ENCODE measurements at regions not wholly inside any gene's neighbourhood (a gene's known extent, or its start where the extent isn't known, plus 50 kb on each side); places are given as distances from the start of the nearest gene placed in this dataset.

DNA sequence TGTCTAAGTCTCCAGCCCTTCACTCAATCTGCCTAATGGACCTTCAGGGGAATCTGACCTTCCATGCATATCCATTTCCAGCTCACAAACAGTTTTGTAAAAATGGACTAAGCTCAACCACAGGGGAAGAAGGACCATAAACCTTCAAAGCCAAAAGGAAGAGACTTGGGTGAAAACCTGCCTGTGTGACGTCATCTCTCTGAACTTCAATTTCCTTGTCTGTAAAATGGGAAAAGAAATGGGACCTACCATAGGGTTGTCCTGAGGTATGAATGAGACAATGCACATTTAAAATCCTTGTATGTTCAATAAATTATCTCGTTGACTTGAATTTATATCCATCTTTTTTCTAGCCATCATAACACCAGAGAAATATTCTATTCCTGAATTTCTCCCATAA lies 370.7 kb downstream of the INSC start:
- DNase-seq (ENCODE audit: low read depth in 2 of 2) = no peak

DNA sequence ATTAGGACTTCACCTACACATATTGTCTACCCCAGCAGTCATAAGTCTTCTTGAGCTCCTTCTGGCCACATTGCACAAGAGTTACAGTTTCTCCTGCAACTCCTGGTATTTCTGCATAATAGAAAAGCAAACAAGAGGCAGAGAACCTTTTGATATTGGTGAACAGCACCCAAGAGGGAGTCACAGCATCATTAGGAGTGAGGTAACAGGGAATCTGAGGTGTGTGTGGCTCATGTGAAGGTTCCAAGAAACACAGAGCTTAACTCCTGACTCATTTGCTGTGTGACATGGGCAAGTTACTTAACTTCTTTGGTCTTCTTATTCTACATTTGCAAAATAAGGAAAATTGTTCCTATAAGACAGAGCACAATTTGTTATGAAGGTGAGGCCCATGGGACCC lies 374.6 kb downstream of the INSC start:
- DNase-seq (ENCODE audit: low read depth in 2 of 2) = no peak

DNA sequence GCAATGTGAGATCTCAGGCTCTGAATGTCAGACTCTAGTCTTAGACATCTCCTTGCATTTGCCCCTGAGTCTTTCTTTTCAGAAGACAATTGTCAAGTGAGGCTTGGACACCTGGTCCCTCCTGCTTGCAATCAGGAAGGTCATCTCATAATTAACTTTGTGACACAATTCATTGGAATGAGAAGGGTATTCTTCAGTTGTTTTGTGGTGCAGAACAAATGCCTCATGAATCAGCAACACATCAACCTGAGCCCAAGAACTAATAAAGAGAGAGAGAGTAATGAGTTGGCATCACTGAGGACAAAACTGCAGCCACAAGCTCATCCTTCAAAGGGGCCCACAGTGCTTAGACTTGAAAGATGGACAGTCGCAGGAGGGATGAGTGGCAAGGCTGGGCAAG lies 375.8 kb downstream of the INSC start:
- DNase-seq (ENCODE audit: low read depth in 2 of 2) = no peak

DNA sequence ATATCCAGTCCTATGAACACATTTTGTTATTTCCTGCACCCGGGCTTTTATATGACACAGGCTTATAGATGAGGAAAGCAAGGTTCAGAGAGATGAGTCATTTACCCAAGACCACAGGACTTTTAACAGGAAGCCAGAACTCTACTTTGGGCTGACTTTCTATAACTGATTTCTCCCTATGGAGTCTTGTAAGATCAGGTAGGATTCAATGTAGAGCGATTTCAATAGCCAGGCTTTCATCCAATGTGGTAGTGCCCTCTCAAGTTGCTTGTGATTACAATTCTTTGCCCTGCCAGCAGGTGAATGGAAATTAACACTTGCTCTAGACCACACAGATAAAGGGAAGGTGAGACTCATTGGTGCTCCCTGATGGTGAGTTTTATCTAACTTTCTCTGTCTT lies 378.3 kb downstream of the INSC start:
- DNase-seq (ENCODE audit: low read depth in 2 of 2) = peak; percentile 3 to 6

DNA sequence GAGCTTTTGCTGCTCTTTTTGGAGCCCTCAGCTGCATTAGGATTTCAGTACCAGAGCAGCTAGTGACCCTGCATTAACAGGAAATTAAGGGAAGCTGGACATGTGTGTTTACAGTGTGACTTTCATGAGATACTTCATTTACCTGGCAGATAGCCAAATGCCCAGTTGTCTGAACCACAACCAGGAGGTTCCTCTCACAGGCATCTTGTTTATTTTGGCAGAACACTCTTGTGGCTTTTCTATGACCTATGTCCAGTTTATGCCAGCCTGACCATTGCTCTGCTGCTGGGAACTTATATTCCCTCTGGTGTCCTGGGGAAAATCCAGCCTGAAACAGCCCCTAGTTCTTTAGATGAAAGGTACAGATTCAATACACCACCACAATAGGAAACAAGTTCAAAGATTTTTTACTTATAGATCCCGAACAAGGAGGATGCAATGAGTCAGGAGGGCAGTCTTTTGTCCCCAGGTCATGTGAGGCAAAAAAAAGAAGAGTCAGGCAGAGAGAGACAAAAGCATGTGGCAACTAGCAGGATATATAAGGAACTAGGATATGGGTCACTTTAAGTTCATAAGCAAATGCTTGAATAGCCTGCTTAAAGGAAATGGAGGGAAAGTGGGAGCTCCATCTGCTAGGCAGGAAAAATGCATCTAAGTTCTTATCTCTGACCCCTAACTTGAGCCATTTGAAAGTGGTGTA lies 379.3 kb downstream of the INSC start:
- DNase-seq (ENCODE audit: low read depth in 2 of 2) = no peak

DNA sequence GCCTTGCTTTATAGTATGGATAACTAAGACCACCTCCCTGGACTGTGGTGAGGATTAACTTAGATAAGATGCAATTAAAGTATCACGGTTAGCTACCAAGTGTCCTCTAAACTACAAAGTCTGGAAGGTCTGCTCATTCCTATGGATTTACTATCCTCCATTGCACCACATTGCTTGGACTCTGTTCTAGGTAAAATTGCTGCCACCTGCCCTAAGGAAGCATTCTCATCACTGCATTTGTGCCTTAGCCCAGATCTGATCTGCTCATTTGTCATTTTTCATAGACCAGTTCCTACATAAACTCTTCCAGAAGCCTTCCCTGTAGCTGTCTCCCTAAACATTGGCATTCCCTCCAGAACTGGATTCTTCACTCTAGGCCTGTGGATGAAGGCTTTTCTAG lies 380.0 kb downstream of the INSC start:
- no peak for DNase-seq (ENCODE audit: low read depth in 2 of 2)

DNA sequence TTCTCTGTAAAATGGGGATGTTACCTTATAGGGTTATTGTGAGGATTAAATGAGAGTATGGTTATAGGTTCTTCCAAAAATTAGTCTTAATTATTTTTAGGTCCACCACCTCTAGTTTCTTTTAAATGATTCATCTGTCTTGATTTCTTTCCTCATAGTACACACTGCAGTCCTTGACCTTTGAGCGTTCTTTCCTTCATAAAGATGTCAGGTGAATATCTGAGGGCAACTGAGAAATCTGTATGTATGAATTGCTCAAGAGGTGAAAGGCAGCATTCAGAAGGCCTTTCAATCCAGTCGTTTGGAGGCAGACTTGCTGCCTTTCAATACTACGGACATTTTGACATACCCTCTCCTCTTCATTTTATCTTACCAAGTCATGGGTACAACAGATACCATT lies 380.7 kb downstream of the INSC start:
- DNase-seq (ENCODE audit: low read depth in 2 of 2) = no peak

DNA sequence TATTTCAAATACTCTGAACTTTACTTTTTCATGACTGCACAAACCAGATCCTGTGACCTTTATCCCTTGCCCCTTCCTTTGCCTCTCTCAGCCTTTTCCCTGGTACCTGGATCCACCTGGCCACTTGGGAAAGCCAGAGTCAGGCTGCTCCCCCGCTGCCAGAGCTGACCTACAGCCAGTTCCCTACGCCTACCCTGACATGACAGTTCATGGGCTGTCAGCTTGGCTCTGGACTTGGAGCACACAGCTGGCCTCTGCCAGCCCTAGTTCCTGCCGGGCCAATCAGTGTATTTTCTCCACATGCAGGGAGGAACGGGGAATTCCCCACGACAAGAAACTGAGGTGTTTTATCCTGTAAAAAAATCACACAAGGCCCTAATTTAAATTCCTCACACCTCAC lies 382.6 kb downstream of the INSC start:
- no peak for DNase-seq (ENCODE audit: low read depth in 2 of 2)

DNA sequence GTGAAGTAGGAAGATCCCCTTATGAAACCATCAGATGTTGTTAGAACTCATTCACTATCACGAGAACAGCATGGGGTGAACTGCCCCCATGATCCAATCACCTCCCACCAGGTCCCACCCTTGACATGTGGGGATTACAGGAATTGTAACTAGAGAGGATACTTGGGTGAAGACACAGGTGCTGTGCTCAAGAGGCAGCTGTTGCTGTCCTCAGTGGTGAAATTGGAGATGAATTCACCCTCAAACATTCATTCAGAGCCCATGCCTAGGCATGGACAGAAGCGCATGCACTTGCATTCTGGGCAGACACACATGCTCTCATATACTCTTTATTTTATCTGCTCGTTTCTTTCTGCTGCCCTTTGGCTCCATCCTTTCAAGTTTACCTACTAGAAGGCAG lies 385.0 kb downstream of the INSC start:
- DNase-seq (ENCODE audit: low read depth in 2 of 2) = no peak

DNA sequence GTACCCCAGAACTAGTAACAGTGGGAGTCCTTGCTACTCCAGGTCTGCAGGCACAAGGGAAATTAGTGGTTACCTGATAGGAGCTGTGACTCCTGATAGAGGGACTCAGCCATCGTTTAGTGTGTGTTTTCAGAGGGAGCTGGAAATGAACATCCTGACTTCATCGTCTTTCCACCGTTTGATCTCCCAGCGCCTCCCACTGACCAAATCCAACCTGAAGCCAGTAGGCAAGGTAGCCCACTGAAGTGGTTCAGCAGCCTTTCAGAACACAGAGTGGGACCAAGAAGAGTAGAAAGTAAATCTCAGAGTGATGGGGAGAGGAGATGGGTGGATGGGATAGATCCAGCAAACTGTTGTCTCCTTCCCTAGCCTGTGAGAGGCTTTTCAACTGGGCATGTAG lies 385.9 kb downstream of the INSC start:
- no peak for DNase-seq (ENCODE audit: low read depth in 2 of 2)

DNA sequence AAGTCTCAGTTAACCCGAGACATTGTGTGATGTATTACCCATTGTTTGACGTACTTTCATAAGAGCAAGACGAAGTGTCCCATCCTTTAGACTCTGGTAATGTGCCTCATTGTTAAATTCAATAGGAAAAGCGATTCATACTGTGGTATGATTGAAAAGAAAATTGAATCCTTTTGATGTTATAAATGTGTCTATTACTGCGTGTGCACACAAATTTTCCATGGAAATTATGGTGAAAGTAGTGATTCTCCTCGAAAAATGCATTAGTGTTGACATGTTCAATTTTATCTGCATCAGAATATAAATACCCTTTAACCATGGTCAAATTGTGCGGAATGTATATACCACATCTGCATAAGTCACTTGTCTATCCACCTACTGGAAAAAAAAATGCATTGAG lies 386.8 kb downstream of the INSC start:
- DNase-seq (ENCODE audit: low read depth in 2 of 2) = no peak

DNA sequence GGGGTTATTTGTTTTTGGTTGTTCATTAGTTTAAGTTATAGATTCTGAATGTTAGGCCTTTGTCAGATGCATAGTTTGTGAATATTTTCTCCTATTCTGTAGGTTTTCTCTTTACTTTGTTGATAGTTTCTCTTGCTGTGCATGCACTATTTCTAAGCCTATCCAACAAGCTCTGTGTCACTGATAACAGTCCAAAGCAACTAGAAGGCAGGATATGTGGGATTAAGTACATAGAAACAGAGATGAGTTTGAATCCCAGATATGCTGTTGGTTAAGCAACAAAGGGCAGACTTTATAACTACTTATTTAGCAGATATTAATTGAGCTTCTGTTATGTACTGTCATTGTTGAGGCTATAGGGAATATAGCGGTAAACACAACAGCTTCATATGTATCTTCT lies 390.4 kb downstream of the INSC start:
- DNase-seq (ENCODE audit: low read depth in 2 of 2) = no peak

DNA sequence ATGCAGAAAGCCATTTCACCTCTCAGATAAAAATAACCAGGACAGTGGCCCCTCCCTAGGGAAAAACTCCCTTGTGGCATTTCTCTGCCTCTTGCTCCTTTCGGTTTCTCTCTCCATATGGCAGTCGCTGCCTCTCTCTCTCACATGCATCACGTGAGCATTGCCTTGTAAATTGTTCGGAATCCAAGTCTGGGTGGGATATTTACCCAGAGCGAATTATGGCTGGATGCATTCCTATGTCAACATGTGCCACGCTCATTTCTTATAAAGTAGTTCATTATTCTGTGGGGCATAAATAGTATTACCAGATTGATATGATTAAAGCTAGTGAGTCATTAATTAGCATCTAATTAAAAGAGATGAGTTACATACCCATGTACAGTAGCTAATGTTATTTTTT lies 392.9 kb downstream of the INSC start:
- DNase-seq (ENCODE audit: low read depth in 2 of 2) = peak in 1 of 2 experiments; percentile 1

DNA sequence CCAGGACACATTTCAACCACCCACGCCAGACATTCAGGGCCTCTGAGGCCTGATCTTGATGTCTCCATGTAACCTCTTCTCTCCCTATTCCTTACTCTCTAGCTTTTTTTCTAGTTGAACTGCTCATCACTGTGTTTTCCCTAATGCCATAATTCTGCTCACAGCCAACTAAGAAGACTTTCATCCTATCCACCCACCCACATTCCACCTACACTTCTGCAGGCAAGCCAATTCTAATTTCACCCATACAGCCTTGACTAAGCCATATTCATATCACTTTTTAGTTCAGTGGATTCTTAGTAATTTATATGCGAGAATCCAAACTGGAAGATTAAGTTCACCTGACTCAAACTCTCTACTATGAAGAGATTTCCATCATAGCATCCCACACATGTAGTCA lies 394.4 kb downstream of the INSC start:
- DNase-seq (ENCODE audit: low read depth in 2 of 2) = no peak

DNA sequence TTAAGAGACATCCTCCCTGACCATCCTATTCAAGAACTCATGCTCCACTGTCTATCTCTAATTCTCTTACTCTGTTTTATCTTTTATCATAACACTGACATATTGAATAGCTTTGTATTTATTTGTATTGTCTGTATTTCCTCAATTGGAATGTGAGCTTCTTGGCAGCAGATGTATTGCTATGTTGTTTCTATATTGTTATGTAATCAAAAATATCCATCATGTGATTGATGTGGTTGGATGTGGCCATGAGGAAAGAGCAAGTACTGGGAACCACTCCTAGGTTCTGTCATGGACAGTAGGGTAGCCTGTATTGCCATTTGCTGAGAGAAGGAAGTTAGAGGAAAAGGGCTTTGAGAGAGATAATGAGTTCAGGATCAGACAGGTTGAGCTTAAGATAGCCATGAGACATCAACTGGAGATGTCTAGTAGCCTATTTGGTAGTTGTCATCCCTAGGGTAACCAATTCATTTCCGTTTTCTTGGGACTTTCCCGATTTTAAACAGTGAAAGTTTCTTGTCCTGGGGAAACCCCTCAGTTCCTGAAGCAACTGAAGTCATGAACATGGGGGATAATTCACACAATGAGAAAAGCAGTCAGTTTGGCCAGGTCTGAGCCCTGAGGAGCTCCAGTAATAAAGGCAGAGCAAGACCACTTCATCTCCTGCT lies 404.5 kb downstream of the INSC start:
- DNase-seq (ENCODE audit: low read depth in 2 of 2) = no peak

DNA sequence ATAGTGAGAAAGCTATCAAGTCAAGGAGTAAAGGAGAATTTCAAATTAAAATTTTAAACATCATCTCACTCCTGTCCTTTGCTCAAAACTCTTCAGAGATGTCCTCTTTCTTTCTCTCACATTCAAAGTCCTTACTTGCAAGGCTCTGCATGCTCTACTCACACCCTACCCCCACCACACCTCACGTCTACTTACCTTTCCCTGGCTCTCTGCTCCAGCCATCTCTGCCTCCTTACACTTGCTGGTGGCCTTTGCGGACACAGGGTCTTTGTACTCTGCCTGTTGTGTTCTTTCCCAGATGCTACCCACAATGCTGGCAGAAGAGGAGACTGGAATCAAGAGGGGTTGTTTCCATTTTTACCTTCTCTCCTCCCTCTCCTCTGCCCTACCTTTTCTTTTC lies 405.2 kb downstream of the INSC start:
- no peak for DNase-seq (ENCODE audit: low read depth in 2 of 2)

DNA sequence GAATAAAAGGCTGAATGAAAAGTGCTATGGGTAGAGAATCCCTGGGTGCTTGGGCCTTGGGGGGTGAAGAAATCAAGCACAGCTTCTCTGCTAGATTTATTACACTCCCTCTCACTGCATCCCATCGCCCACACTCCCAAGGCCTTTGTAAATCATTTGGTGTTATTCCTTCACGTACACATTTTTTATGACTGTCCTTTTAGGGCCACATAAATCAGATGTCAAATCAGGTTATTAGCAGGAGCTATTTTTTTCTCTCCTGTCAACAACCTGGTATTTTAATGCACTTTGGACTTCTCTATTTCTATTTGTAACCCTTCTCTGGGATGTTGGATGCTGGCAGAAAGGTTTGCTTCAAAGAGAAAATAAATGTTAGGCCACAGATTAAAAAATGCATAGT lies 408.8 kb downstream of the INSC start:
- DNase-seq (ENCODE audit: low read depth in 2 of 2) = no peak

DNA sequence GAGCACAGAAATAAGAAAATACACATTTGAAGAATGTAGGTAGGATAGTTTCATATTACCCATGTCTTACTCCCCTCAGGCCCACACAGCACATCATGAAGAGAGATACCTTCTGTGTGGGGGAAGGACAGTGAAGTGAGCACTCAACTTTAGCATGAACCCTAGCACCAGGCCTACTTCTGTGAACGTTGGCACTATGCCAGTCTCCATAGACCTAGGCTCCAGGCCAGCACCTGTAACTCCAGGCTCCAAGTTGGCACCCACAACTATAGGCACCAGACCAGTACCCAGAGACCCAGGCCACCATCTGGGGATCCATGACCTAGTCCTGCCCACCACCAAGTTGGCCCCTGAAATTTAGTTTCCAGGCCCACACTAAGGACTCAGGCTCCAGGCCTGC lies 410.9 kb downstream of the INSC start:
- no peak for DNase-seq (ENCODE audit: low read depth in 2 of 2)

DNA sequence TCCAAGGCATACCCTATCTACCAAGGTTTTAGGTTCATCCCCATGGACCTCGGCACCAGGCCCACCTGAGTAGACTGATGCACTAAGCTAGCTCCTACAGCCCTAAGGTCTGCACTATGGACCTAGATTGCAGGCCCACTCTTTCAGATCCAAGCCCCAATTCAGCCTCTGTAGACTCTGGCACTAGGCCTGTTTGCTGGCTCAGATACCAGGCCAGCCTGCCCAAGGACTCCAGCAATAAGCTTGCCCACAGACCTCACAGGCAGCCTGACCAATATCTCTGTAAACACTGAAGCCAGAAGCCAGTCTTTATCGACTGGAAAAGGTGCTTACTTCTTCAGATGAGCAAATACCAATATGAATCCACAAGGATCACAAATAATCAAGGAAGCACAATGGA lies 411.3 kb downstream of the INSC start:
- no peak for DNase-seq (ENCODE audit: low read depth in 2 of 2)

DNA sequence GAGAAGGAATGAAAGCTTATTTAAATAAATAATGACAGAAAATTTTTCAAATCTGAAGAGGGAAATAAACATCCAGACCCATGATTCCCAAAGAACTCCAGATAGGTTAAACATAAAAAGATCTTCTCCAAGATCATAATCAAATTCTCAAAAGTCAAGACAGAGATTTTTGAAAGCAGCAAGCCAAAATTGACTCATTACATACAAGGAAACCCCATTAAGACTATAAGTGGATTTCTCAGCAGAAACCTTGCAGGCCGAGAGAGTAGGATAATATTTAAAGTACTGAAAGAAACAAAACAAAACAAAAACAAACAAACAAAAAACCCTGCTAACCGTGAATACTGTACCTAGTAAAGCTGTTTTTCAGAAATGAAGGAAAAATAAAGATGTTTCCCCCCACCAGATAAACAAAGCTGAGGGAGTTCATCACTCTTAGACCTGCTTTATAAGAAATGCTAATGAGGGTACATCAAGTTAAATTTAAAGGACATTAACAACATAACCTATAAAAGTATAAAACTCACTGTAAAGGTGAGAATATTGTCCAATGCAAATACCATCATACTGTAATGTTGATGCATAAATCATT lies 412.2 kb downstream of the INSC start:
- DNase-seq (ENCODE audit: low read depth in 2 of 2) = no peak

DNA sequence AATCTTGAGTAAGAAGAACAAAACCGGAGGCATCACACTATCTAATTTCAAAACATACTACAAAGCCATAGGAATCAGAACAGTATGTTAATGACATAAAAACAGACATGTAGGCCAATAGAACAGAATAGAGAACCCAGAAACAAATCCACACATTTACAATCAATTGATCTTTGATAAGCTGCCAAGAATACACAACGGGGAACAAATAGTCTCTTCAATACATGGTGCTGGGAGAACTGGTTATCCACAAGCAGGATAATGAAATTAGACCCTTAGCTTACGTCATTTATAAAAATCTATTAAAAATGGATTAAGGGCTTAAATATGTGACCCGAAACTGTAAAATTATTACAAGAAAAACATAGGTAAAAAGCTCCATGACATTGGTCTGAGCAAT lies 417.7 kb downstream of the INSC start:
- no peak for DNase-seq (ENCODE audit: low read depth in 2 of 2)

DNA sequence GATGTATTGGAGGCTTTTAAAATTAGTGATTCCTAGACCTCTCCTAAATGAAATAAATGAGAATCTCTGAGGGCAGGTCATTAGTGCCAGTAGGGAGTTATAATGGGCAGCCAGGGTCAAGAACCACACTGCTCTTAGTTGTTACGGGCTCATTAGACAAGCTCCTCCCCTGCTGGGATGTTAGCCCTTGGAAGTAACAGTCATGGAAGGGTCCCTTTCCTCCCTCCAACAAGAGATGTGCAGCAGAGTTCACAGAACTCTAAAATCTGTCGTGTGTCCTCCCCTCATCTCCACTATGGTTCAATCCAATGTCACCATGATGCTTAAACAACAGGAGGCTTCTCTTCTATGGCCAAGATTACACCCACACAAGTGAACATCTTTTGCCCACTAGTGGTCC lies 419.5 kb downstream of the INSC start:
- no peak for DNase-seq (ENCODE audit: low read depth in 2 of 2)

DNA sequence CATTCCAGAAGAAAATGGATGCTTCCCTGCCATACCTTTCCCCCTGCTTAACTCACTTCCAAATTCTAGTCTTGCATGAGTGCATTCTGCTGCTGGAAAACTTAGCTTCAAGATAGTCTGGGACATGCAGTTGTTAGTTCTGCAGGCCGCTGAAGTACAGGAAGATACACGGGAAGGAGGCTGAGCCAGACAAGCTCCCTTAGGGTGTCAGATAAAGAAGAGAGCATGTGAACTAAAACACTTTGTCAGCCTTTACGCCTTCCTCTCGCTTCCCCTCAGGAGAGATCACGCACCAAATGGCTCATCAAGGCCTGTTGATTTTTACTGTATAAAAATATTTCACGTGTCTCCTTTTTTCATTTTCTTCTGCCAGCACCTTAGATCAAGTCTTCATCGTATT lies 420.7 kb downstream of the INSC start:
- no peak for DNase-seq (ENCODE audit: low read depth in 2 of 2)

DNA sequence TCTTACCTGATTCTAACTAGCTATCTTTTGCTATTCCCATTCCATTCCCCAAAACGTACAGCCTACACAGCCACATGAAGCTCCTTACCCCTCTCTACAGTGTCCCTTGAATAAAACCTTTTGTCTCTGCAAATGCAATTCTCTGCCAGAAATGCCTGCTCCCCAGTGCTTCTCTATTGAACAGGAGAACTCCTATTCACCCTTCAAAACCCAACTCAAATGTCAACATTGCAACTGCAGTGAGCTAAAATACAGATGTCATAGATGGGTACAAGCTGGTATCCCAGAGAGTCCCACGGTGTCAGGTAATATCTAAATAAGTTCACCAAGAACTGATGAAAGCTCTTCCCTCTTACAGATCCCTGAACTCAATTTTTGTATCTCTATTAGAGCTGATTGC lies 421.7 kb downstream of the INSC start:
- DNase-seq (ENCODE audit: low read depth in 2 of 2) = no peak

Data from fibroblast of skin of left quadriceps (primary cell).